ENCODE measurements at regions not wholly inside any gene's neighbourhood (a gene's known extent, or its start where the extent isn't known, plus 50 kb on each side); places are given as distances from the start of the nearest gene placed in this dataset.

GRCh38 chr20:51135926-51136715 lies 113.2 kb upstream of the KCNG1 start:
- H3K9me1 ChIP-seq (ENCODE audit: insufficient read depth, low read length), result no peaks in the 10 kb centered on the region

More at GRCh38 chr20:51135926-51136715, 113.2 kb upstream of the KCNG1 start:
- H3K4ac ChIP-seq (ENCODE audit: low read depth, low read length), result no peak overlapping the region
- H4K8ac ChIP-seq (ENCODE audit: low read depth in 2 of 2, low read length in 2 of 2), result no peak overlapping the region; a peak in 1 of 4 replicates
- ATAC-seq (ENCODE audit: low read depth) (no peak), DNase-seq (no peak)
- H2AK5ac ChIP-seq (ENCODE audit: low read depth, low read length), result no peak overlapping the region
- no peak overlapping the region; the same call in 1 of the 2 replicates for H3K56ac ChIP-seq (ENCODE audit: extremely low read depth, insufficient read depth, low read length)
- no peak overlapping the region for H3K4me3 ChIP-seq (ENCODE audit: insufficient read depth, low read depth, low read length)
- no peak overlapping the region for H3K9ac ChIP-seq (ENCODE audit: low read depth, low read length)
- H3K23ac ChIP-seq (ENCODE audit: low read depth, low read length), result no peak overlapping the region; the same call in 1 of the 2 replicates
- H3K27ac ChIP-seq (ENCODE audit: insufficient read depth, low read length), result no peak overlapping the region
- H2AFZ ChIP-seq (replicated peaks; ENCODE audit: low read length, poor library complexity), result no peak overlapping the region
- H3K79me1 ChIP-seq (ENCODE audit: low read depth in 1 of 2, low read length in 2 of 2), result no peaks in the 10 kb centered on the region
- H4K91ac ChIP-seq (ENCODE audit: insufficient read depth, low read depth, low read length), result no peak overlapping the region
- 0 out of 2 replicates have a peak, but pooled peaks have one; percentile 11 for TF ChIP-seq CEBPB (IDR thresholded peaks at IDR 0.05; ENCODE audit: low read depth, low read length)
- no peak for TF ChIP-seq CTCF (conservative IDR thresholded peaks at IDR 0.05; ENCODE audit: low read depth, low read length)
- TF ChIP-seq USF2 (IDR thresholded peaks at IDR 0.05; ENCODE audit: low read depth, low read length), result no peak
- no peak for TF ChIP-seq RCOR1 (IDR thresholded peaks at IDR 0.05; ENCODE audit: insufficient replicate concordance, low read length)
- no peak overlapping the region; the same call in 1 of the 2 replicates for H3K14ac ChIP-seq (replicated peaks; ENCODE audit: low read depth, low read length)
- ChIA-PET POLR2A (ENCODE audit: unreplicated experiment) (no interaction called here), CTCF (no interaction called here)
- no peaks in the 10 kb centered on the region for H3K36me3 ChIP-seq (ENCODE audit: control insufficient read depth, insufficient read depth, low read length)
- no TSS peak for BruUV-seq (replicated peaks)
- dilution Hi-C loops (cut with HindIII; ENCODE audit: low sequenced_read_pairs, unreplicated experiment) (no loop called here), intact Hi-C loops (cut with micrococcal nuclease) (no loop called here), in situ Hi-C loops (cut with MboI; ENCODE audit: low sequenced_read_pairs) (no loop called here)
- H2BK20ac ChIP-seq (ENCODE audit: low read depth, low read length), result no peak overlapping the region
- H3K27me3 ChIP-seq (ENCODE audit: control insufficient read depth, insufficient read depth, low read length), result peaks cover 5% of the 10 kb centered on the region
- H3K4me1 ChIP-seq (ENCODE audit: control insufficient read depth, insufficient read depth, low read length), result no peaks in the 10 kb centered on the region
- no peak overlapping the region for H2BK120ac ChIP-seq (ENCODE audit: low read depth, low read length)
- no peak overlapping the region for H2AK9ac ChIP-seq (replicated peaks; ENCODE audit: low read depth, low read length, poor library complexity)
- H2BK5ac ChIP-seq (ENCODE audit: low read depth, low read length, poor library complexity, severe bottlenecking), result no peak overlapping the region
- H3K9me3 ChIP-seq (ENCODE audit: control insufficient read depth, insufficient read depth, low read length), result 0 out of 2 replicates have a peak, but pooled peaks cover under 1% of the 10 kb centered on the region
- WGBS, 2 experiments (ENCODE audit: extremely low coverage in 2 of 2, insufficient read length in 1 of 2), result no CpG with 5 or more reads among the region's 7 CpGs
- no peak overlapping the region for H2BK15ac ChIP-seq (ENCODE audit: low read depth, low read length)
- H4K5ac ChIP-seq (ENCODE audit: low read depth, low read length), result no peak overlapping the region
- H3K18ac ChIP-seq (ENCODE audit: low read depth, low read length), result no peak overlapping the region
- H4K20me1 ChIP-seq (ENCODE audit: insufficient read depth, low read length), result no peaks in the 10 kb centered on the region
- H3K4me2 ChIP-seq (ENCODE audit: low read depth, low read length), result peak overlapping the region; percentile 30; the same call in 1 of the 2 replicates

Measured in IMR-90 (cell line).